ENCODE measurements at regions not wholly inside any gene's neighbourhood (a gene's known extent, or its start where the extent isn't known, plus 50 kb on each side); places are given as distances from the start of the nearest gene placed in this dataset.

DNA sequence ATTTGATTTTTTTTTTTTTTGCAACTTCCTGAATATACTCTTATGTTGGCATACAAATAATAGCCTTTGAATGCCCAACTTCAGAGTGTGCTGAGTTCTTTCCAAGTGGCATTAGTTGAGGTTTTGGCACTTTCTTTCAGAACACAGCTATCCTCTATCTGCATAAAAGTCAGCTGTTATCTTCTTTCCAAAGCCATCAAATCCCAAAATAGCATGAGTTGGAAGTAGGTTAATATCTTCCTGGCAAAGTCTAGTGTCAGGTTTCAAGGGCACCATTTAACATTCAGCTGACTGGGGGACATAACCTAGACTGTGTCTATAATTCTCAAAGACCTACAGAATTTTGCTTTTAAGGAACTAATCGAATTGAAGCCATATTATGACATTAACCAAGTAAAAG is 223.9 kb downstream of the PLPP3 start:
- TF ChIP-seq, protein P1, sequence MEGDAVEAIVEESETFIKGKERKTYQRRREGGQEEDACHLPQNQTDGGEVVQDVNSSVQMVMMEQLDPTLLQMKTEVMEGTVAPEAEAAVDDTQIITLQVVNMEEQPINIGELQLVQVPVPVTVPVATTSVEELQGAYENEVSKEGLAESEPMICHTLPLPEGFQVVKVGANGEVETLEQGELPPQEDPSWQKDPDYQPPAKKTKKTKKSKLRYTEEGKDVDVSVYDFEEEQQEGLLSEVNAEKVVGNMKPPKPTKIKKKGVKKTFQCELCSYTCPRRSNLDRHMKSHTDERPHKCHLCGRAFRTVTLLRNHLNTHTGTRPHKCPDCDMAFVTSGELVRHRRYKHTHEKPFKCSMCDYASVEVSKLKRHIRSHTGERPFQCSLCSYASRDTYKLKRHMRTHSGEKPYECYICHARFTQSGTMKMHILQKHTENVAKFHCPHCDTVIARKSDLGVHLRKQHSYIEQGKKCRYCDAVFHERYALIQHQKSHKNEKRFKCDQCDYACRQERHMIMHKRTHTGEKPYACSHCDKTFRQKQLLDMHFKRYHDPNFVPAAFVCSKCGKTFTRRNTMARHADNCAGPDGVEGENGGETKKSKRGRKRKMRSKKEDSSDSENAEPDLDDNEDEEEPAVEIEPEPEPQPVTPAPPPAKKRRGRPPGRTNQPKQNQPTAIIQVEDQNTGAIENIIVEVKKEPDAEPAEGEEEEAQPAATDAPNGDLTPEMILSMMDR (IDR thresholded peaks at IDR 0.05 in 2 of 3, conservative IDR thresholded peaks at IDR 0.05 in 1 of 3; ENCODE audit: control insufficient read depth in 2 of 3, extremely low read depth in 1 of 3, insufficient read depth in 1 of 3, low read depth in 3 of 3, low read length in 3 of 3): no peak
- TF ChIP-seq SREBF1 (IDR thresholded peaks at IDR 0.05; ENCODE audit: low read length) (no peak), POLR2A (IDR thresholded peaks at IDR 0.05; ENCODE audit: low read depth, low read length) (no peak), EED (IDR thresholded peaks at IDR 0.05; ENCODE audit: low read depth) (no peak), RAD21 (IDR thresholded peaks at IDR 0.05; ENCODE audit: insufficient read depth, low read depth, low read length) (no peak), FOXK2 (IDR thresholded peaks at IDR 0.05) (no peak), CHD2 (IDR thresholded peaks at IDR 0.05; ENCODE audit: borderline replicate concordance, low read depth, low read length) (no peak)
